ENCODE measurements at regions not wholly inside any gene's neighbourhood (a gene's known extent, or its start where the extent isn't known, plus 50 kb on each side); places are given as distances from the start of the nearest gene placed in this dataset.

DNA sequence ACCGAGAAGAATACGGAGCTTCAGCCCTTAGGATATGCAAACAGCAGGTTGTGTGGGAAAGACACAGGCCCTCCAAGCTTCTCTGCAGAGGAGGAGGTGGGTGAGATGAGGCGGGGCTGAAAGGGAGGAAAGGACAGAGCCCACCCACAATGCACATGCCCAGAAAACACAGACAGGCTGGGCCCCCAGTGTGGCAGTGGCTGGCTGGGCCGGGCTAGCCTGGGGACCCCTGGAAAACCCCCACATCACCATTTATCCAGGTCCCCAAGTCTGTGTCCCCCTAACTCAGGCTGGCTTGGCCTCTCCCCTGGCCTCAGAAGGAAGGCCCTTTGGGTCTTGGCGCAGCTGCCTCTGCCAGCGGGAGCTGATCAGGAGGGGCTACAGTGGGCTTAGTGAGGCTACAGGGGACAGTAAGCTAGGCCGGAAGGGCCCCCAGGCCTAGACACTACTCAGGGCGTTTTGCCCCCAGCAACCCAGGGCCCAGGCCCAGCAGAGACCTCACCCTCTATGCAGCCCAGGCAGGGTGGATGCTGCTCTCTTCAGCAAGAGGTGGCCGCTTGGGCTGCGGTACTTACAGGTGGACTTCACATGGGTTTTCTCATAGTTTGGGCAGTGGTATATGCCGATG is 119.5 kb downstream of the TUBA3C start:
- no peak overlapping the region for H3K18ac ChIP-seq (ENCODE audit: insufficient read length, low read depth, low read length)
- H4K8ac ChIP-seq (replicated peaks; ENCODE audit: insufficient read length, low read depth, low read length) = no peak overlapping the region
- H3K79me1 ChIP-seq (ENCODE audit: insufficient read depth, low read depth, low read length, poor library complexity, severe bottlenecking) = no peaks in the 10 kb centered on the region
- H4K20me1 ChIP-seq (ENCODE audit: control insufficient read depth, insufficient read depth, insufficient read length) = no peaks in the 10 kb centered on the region
- no peak overlapping the region for H4K5ac ChIP-seq (ENCODE audit: insufficient read length, low read depth, low read length)
- H3K4ac ChIP-seq (ENCODE audit: low read depth, low read length) = no peak overlapping the region
- no peaks in the 10 kb centered on the region for H3K79me2 ChIP-seq (ENCODE audit: insufficient read depth, low read length)
- peaks cover 83% of the 10 kb centered on the region for H3K9me3 ChIP-seq (ENCODE audit: control insufficient read depth, low read depth, low read length)
- TF ChIP-seq, protein P1, sequence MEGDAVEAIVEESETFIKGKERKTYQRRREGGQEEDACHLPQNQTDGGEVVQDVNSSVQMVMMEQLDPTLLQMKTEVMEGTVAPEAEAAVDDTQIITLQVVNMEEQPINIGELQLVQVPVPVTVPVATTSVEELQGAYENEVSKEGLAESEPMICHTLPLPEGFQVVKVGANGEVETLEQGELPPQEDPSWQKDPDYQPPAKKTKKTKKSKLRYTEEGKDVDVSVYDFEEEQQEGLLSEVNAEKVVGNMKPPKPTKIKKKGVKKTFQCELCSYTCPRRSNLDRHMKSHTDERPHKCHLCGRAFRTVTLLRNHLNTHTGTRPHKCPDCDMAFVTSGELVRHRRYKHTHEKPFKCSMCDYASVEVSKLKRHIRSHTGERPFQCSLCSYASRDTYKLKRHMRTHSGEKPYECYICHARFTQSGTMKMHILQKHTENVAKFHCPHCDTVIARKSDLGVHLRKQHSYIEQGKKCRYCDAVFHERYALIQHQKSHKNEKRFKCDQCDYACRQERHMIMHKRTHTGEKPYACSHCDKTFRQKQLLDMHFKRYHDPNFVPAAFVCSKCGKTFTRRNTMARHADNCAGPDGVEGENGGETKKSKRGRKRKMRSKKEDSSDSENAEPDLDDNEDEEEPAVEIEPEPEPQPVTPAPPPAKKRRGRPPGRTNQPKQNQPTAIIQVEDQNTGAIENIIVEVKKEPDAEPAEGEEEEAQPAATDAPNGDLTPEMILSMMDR (conservative IDR thresholded peaks at IDR 0.05) = no peak
- H4K91ac ChIP-seq (ENCODE audit: insufficient read length, low read depth, low read length) = no peak overlapping the region
- H3K9me3 Mint-ChIP-seq = peaks cover 96% of the 10 kb centered on the region in 2 experiments
- H3K56ac ChIP-seq (ENCODE audit: insufficient read length, low read depth, low read length) = no peak overlapping the region
- H2BK15ac ChIP-seq (ENCODE audit: low read depth, low read length) = no peak overlapping the region
- DNase-seq = no peak
- H3K27ac Mint-ChIP-seq = no peak overlapping the region
- peaks cover 4 to 26% (median 16%) of the 10 kb centered on the region in 3 experiments; a peak in 6 of 7 replicates for H3K36me3 Mint-ChIP-seq (ENCODE audit: insufficient read depth in 1 of 3, low read depth in 3 of 3)
- no peak overlapping the region for H2AFZ ChIP-seq (ENCODE audit: low read length)
- H3K23me2 ChIP-seq (ENCODE audit: insufficient read length, low read depth, low read length, poor library complexity, severe bottlenecking) = no peaks in the 10 kb centered on the region
- no peak overlapping the region for H3K4me3 Mint-ChIP-seq
- no peak overlapping the region for H3K23ac ChIP-seq (ENCODE audit: insufficient read length, low read depth, low read length)
- no peak overlapping the region for H2BK5ac ChIP-seq (ENCODE audit: insufficient read length, low read length)
- H3K14ac ChIP-seq (ENCODE audit: insufficient read depth, low read length) = no peak overlapping the region
- H2AK5ac ChIP-seq (ENCODE audit: insufficient read length, low read length) = no peak overlapping the region
- H3K4me1 ChIP-seq (ENCODE audit: insufficient read depth, low read length) = no peaks in the 10 kb centered on the region
- peaks cover 5% of the 10 kb centered on the region for H3K27me3 Mint-ChIP-seq (ENCODE audit: low read depth)
- no peaks in the 10 kb centered on the region for H3K27me3 ChIP-seq (ENCODE audit: insufficient read depth, low read length)
- H2BK120ac ChIP-seq (ENCODE audit: low read depth, low read length, poor library complexity, severe bottlenecking) = no peak overlapping the region
- no peaks in the 10 kb centered on the region for H3K4me1 Mint-ChIP-seq
- H2BK20ac ChIP-seq (ENCODE audit: low read depth, low read length, poor library complexity, severe bottlenecking) = no peak overlapping the region
- H3K27ac ChIP-seq (ENCODE audit: insufficient read length, low read depth, low read length) = no peak overlapping the region
- no peak overlapping the region for H3K4me2 ChIP-seq (ENCODE audit: insufficient read depth, insufficient read length, low read length)
- H2BK12ac ChIP-seq (ENCODE audit: insufficient read length, low read depth, low read length) = no peak overlapping the region
- H3K9ac ChIP-seq (ENCODE audit: extremely low read depth, insufficient read length, low read length) = no peak overlapping the region
- H3T11ph ChIP-seq (ENCODE audit: low read length) = no peak overlapping the region
- WGBS (ENCODE audit: extremely low coverage, insufficient read length, low lambda C conversion rate) = no CpG with 5 or more reads among the region's 11 CpGs
